ENCODE measurements at regions not wholly inside any gene's neighbourhood (a gene's known extent, or its start where the extent isn't known, plus 50 kb on each side); places are given as distances from the start of the nearest gene placed in this dataset.

DNA sequence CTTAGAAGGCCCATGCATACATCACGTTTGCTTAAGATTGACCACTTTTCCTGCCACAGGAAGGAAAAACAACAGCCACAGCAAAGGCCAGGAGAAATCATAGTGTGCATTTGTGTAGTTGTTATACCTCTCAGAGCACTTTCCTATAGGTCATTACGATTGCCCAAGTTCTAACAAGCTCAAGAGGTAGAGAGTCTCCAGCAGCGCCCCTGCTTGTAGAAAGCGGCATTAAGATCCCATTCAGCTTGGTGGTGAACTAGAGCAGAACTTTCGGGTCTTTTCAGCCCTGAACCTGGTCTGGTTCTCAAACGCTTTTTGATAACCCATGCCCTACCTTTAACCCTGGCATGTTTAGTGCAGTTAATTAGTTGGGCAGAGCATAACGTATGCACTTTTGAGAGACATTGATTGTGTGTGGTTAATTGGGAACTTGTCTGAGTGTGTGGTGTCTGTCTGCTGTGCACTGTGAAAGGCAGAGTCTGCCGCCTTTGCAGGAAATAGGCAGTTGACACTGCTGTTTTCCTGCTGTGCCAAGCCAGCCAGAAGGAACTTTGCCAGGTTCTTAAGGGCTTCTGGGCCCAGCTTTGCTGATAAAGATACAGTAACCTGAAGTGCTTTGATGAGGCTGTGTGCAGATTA is 109.9 kb upstream of the CLMP start:
- TF ChIP-seq, protein P1, sequence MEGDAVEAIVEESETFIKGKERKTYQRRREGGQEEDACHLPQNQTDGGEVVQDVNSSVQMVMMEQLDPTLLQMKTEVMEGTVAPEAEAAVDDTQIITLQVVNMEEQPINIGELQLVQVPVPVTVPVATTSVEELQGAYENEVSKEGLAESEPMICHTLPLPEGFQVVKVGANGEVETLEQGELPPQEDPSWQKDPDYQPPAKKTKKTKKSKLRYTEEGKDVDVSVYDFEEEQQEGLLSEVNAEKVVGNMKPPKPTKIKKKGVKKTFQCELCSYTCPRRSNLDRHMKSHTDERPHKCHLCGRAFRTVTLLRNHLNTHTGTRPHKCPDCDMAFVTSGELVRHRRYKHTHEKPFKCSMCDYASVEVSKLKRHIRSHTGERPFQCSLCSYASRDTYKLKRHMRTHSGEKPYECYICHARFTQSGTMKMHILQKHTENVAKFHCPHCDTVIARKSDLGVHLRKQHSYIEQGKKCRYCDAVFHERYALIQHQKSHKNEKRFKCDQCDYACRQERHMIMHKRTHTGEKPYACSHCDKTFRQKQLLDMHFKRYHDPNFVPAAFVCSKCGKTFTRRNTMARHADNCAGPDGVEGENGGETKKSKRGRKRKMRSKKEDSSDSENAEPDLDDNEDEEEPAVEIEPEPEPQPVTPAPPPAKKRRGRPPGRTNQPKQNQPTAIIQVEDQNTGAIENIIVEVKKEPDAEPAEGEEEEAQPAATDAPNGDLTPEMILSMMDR (IDR thresholded peaks at IDR 0.05; ENCODE audit: insufficient read depth, low read depth, low read length, missing control alignments), result no peak
- DNase-seq (ENCODE audit: low read depth), result no peak
- H3K4me3 ChIP-seq (ENCODE audit: low read length), result no peak overlapping the region

- no peak for DNase-seq (ENCODE audit: low read depth)
- TF ChIP-seq, protein P1 (IDR thresholded peaks at IDR 0.05; ENCODE audit: insufficient read depth, low read depth, low read length, missing control alignments), result no peak
- no peak overlapping the region for H3K4me3 ChIP-seq (ENCODE audit: low read length)
Observed at GRCh38 chr11:123303924-123304323, 108.9 kb upstream of the CLMP start.

DNA sequence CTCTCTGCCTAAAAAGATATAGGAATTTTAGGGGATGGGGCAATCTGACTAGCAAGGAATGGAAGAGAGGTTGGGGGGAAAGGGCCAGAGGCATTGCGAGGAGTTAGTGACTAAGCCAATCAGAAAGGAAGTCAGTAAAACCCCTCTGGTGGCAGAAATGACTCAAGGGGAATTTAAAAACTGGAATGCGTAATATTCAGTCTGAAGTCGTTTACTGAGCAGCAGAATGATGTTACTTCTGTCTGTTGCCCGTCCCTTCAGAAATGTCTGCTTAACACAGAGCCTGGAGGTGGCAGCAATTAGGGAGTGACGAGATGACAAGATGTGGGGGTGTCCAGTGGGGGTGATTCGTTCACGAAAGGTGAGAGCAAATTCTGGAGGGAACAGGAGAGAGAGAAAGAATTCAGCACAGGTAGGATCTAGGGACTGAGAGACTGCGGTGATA is 107.7 kb upstream of the CLMP start:
- no peak overlapping the region for H3K4me3 ChIP-seq (ENCODE audit: low read length)
- DNase-seq (ENCODE audit: low read depth), result peak; percentile 27
- TF ChIP-seq, protein P1 (IDR thresholded peaks at IDR 0.05; ENCODE audit: insufficient read depth, low read depth, low read length, missing control alignments), result no peak

- peak; percentile 51 for DNase-seq (ENCODE audit: low read depth)
- TF ChIP-seq, protein P1 (IDR thresholded peaks at IDR 0.05; ENCODE audit: insufficient read depth, low read depth, low read length, missing control alignments), result peak; percentile 45
- H3K4me3 ChIP-seq (ENCODE audit: low read length), result peak overlapping the region; percentile 31
Observed at GRCh38 chr11:123301696-123302400, 106.8 kb upstream of the CLMP start.

DNA sequence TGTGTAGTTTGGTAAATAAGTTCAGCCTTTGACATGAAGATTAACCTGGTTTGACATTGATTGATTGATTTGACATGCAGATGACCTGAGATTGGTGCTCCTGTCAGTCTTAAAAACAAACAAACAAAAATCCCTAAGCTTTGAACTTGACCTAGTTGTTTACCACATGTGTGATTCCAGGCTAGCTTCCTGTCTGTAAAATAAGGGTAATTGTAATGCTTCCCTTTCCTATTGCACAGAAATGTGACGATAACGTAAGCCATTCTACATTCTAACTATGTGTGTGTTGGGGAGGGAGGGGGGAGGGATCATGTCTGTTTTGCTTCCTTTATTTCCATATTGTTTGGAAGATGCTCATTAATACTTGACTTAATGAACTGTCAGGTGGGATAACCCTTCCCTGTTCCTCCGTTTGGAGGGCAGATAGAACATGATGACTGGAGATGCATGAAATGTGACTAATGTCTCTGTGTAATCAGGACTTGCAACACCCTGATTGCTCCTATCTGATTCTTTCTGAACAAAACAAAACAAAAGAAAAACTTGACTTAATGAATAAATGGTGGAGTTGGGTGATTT is 106.1 kb upstream of the CLMP start:
- no peak overlapping the region for H3K4me3 ChIP-seq (ENCODE audit: low read length)
- TF ChIP-seq, protein P1 (IDR thresholded peaks at IDR 0.05; ENCODE audit: insufficient read depth, low read depth, low read length, missing control alignments), result no peak
- peak; percentile 73 for DNase-seq (ENCODE audit: low read depth)

DNA sequence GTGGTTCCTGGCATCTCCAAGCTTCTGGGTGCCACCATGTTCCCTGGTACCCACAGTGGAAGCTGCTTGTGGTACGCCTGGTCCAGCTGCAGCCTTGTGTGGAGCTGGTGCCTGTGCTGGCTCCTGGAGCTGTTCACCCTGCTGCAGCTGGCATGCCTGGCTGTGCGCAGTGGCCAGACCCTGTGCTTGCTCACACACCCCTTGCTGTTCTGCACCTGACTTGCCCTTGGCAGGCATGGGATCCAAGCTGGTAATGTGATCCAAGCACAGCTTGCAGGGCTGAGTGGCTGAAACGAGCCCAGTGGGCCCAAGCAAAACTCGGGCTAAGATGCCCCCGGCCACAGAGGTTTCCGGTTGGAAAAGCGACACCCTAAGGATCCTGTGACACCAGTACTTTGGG is 104.7 kb upstream of the CLMP start:
- DNase-seq (ENCODE audit: low read depth), result no peak
- no peak overlapping the region for H3K4me3 ChIP-seq (ENCODE audit: low read length)
- TF ChIP-seq, protein P1 (IDR thresholded peaks at IDR 0.05; ENCODE audit: insufficient read depth, low read depth, low read length, missing control alignments), result no peak

Measured in epithelial cell of esophagus (primary cell).